ENCODE measurements at regions not wholly inside any gene's neighbourhood (a gene's known extent, or its start where the extent isn't known, plus 50 kb on each side); places are given as distances from the start of the nearest gene placed in this dataset.
A peak's percentile ranks its signal among the peaks of the same experiment; 100 is the strongest.
"Not testable (repeated sequence)": the region's sequence is repeated elsewhere in the genome, so short reads cannot be mapped to it uniquely, and the experiment has no call there.

- DNase-seq, result no peak
Measured at GRCh38 chr10:81135851-81136250, 598.1 kb downstream of the SH2D4B start.

- no peak for DNase-seq
Measured at GRCh38 chr10:81136261-81136660, 598.6 kb downstream of the SH2D4B start.

- no peak for DNase-seq
Measured at GRCh38 chr10:81145975-81146374, 608.3 kb downstream of the SH2D4B start.

- no peak for DNase-seq
Measured at GRCh38 chr10:81146436-81146835, 608.7 kb downstream of the SH2D4B start.

- DNase-seq, result no peak
Measured at GRCh38 chr10:81152656-81153055, 615.0 kb downstream of the SH2D4B start.

GRCh38 chr10:81157681-81158080 lies 620.0 kb downstream of the SH2D4B start:
- DNase-seq, result no peak

GRCh38 chr10:81177651-81178244 lies 640.0 kb downstream of the SH2D4B start:
- no peak for DNase-seq

GRCh38 chr10:81179324-81179723 lies 641.6 kb downstream of the SH2D4B start:
- no peak for DNase-seq

- DNase-seq, result peak; percentile 24
Measured at GRCh38 chr10:81179805-81180452, 642.2 kb downstream of the SH2D4B start.

- no peak for DNase-seq
Measured at GRCh38 chr10:81182296-81182695, 644.6 kb downstream of the SH2D4B start.

GRCh38 chr10:81192221-81192788 lies 654.6 kb downstream of the SH2D4B start:
- no peak for DNase-seq

GRCh38 chr10:81200801-81201200 lies 663.1 kb downstream of the SH2D4B start:
- no peak for DNase-seq

GRCh38 chr10:81207359-81207758 lies 667.6 kb upstream of the NRG3 start:
- not testable (repeated sequence) for DNase-seq

- peak; percentile 3 for DNase-seq
Measured at GRCh38 chr10:81213370-81213769, 661.6 kb upstream of the NRG3 start.

GRCh38 chr10:81215498-81215897 lies 659.5 kb upstream of the NRG3 start:
- DNase-seq, result peak; percentile 85

GRCh38 chr10:81216949-81217348 lies 658.0 kb upstream of the NRG3 start:
- no peak for DNase-seq

- no peak for DNase-seq
Measured at GRCh38 chr10:81218307-81218706, 656.7 kb upstream of the NRG3 start.

GRCh38 chr10:81219758-81220157 lies 655.2 kb upstream of the NRG3 start:
- DNase-seq, result no peak

- DNase-seq, result peak; percentile 29
Measured at GRCh38 chr10:81248886-81249285, 626.1 kb upstream of the NRG3 start.

GRCh38 chr10:81251457-81252115 lies 623.4 kb upstream of the NRG3 start:
- no peak for DNase-seq

- DNase-seq, result not testable (repeated sequence)
Measured at GRCh38 chr10:81264991-81265390, 610.0 kb upstream of the NRG3 start.

- no peak for DNase-seq
Measured at GRCh38 chr10:81270051-81270450, 604.9 kb upstream of the NRG3 start.

- DNase-seq, result peak; percentile 48
Measured at GRCh38 chr10:81280497-81281479, 594.2 kb upstream of the NRG3 start.
